SK-N-MC (cell line): ENCODE measurements at regions not wholly inside any gene's neighbourhood (a gene's known extent, or its start where the extent isn't known, plus 50 kb on each side); places are given as distances from the start of the nearest gene placed in this dataset.

Experiments
- DNase-seq: peaks from one replicate; pipeline ENCODE4 v3.0.0-alpha.2; 2011; ENCODE audit warnings: low read depth, low spot score
- H3K27ac ChIP-seq: fragments of 200-600 bp; sonication (generic); 2 replicates; pipeline ENCODE4 v1.5.1; 2016; ENCODE audit warnings: mixed run types
- H3K36me3 ChIP-seq: fragments of 200-600 bp; sonication (generic); 2 replicates; pipeline ENCODE4 v1.6.1; 2017; ENCODE audit warnings: antibody characterized with exemption, low read length, mixed read lengths; ENCODE audit not compliant: insufficient read depth
- H3K4me3 ChIP-seq: fragments of 200-600 bp; sonication (generic); 2 replicates; pipeline ENCODE4 v1.5.1; 2016
- H3K9ac ChIP-seq: fragments of 200-600 bp; sonication (generic); 2 replicates; pipeline ENCODE4 v1.8.0; 2017; ENCODE audit warnings: mixed run types, mixed read lengths; ENCODE audit not compliant: insufficient read length
- H3K9me3 ChIP-seq: fragments of 200-600 bp; sonication (generic); 2 replicates; pipeline ENCODE4 v1.6.1; 2017; ENCODE audit warnings: low read depth, mild to moderate bottlenecking, antibody characterized with exemption, low read length, moderate library complexity, mixed read lengths
- EZH2 ChIP-seq: fragments of 200-600 bp; sonication (generic); IDR thresholded peaks from one replicate; pipeline ENCODE4 v1.6.1; 2017; ENCODE audit warnings: antibody characterized with exemption
- FOXP2 ChIP-seq: optimal IDR thresholded peaks from 2 replicates; pipeline ENCODE3; 2011; ENCODE audit warnings: mild to moderate bottlenecking, moderate library complexity; ENCODE audit not compliant: insufficient read depth; ENCODE audit errors: extremely low read length, control extremely low read depth
- POLR2AphosphoS5 ChIP-seq: IDR thresholded peaks from 2 replicates; pipeline ENCODE4 v1.6.1; 2012; ENCODE audit warnings: mild to moderate bottlenecking, low read depth, low read length, borderline replicate concordance

DNA sequence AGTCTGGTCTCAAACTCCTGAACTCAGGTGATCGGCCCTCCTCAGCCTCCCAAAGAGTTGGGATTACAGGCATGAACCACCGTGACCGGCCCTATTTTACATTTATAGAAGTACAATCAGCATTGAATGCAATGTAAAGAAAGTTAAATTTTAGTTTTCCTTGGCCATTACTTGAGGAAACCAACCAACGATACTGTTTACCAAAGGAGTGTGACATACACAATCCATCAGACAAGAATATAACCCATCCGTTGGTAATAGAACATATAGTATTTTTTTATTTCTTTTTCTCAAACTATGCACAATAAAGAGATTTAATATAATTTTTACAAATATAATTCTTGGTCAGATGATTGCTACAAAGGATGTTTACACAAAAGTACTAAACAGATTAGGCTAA lies 63.1 kb upstream of the MOCS2 start:
- Histone ChIP-seq H3K27ac (no peak overlapping the region), H3K36me3 (no peaks in the 10 kb centered on the region), H3K9me3 (no peaks in the 10 kb centered on the region), H3K9ac (no peak overlapping the region), H3K4me3 (no peak overlapping the region)
- DNase-seq, result no peak
- TF ChIP-seq EZH2 (no peak), POLR2AphosphoS5 (no peak)

DNA sequence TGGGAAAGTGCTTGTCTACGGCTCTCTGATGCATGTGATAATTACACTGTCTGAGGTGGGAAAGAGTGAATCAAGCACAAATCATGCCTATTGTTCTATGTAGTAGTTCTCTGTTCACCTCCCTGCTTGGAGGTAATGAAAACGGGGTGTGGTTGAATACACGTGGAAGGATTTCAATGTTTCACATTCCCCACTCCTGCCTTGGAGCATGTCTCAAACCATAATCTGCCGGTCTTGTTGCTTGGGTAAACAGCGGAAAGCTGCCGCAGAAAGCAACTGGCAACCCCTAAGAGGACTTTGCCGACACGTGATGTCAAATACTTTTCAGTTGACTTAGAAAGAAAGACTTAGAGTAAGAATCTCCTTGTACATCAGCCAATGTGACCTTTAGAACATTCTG lies 63.5 kb upstream of the MOCS2 start:
- Histone ChIP-seq H3K9me3 (no peaks in the 10 kb centered on the region), H3K4me3 (no peak overlapping the region), H3K27ac (no peak overlapping the region), H3K36me3 (no peaks in the 10 kb centered on the region), H3K9ac (no peak overlapping the region)
- TF ChIP-seq POLR2AphosphoS5, result no peak
- no peak for TF ChIP-seq EZH2
- no peak for TF ChIP-seq FOXP2
- DNase-seq, result no peak

DNA sequence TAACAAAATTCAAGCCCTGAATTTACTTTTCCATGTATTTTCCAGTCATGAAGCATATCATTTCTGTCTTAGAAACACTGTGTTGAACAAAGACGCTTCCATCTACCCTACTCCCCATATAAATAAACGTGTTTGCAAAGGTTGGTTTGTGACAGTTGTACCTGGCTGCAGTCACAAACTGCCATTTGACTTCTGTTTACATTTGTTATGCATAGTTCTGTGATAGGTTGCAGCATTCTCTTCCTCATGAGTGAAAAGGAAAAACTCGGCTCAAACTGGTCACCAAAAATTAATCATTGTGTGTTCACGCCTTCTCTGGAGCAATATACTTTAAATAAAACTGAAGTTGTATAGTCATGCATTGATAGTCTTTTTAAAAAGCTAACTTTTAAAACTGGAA lies 69.3 kb upstream of the MOCS2 start:
- DNase-seq, result no peak
- TF ChIP-seq EZH2 (no peak), POLR2AphosphoS5 (no peak), FOXP2 (no peak)
- Histone ChIP-seq H3K27ac (no peak overlapping the region), H3K36me3 (no peaks in the 10 kb centered on the region), H3K4me3 (no peak overlapping the region), H3K9me3 (no peaks in the 10 kb centered on the region), H3K9ac (no peak overlapping the region)

GRCh38 chr5:53179691-53180090 lies 70.1 kb upstream of the MOCS2 start:
- H3K27ac ChIP-seq, result no peak overlapping the region
- H3K9ac ChIP-seq, result no peak overlapping the region
- TF ChIP-seq EZH2 (no peak), POLR2AphosphoS5 (no peak), FOXP2 (no peak)
- no peak for DNase-seq
- H3K9me3 ChIP-seq, result no peaks in the 10 kb centered on the region
- H3K4me3 ChIP-seq, result no peak overlapping the region
- no peaks in the 10 kb centered on the region for H3K36me3 ChIP-seq

- TF ChIP-seq FOXP2 (no peak), POLR2AphosphoS5 (no peak), EZH2 (no peak)
- H3K36me3 ChIP-seq, result no peaks in the 10 kb centered on the region
- no peak overlapping the region for H3K27ac ChIP-seq
- no peak for DNase-seq
- no peak overlapping the region for H3K9ac ChIP-seq
- no peak overlapping the region for H3K4me3 ChIP-seq
- H3K9me3 ChIP-seq, result no peaks in the 10 kb centered on the region
Observed at GRCh38 chr5:53180538-53180937, 71.0 kb upstream of the MOCS2 start.

GRCh38 chr5:53180991-53181390 lies 71.4 kb upstream of the MOCS2 start:
- no peak for DNase-seq
- Histone ChIP-seq H3K9ac (no peak overlapping the region), H3K36me3 (no peaks in the 10 kb centered on the region), H3K27ac (no peak overlapping the region), H3K4me3 (no peak overlapping the region), H3K9me3 (no peaks in the 10 kb centered on the region)
- TF ChIP-seq POLR2AphosphoS5, result no peak
- TF ChIP-seq FOXP2, result no peak
- TF ChIP-seq EZH2, result no peak

DNA sequence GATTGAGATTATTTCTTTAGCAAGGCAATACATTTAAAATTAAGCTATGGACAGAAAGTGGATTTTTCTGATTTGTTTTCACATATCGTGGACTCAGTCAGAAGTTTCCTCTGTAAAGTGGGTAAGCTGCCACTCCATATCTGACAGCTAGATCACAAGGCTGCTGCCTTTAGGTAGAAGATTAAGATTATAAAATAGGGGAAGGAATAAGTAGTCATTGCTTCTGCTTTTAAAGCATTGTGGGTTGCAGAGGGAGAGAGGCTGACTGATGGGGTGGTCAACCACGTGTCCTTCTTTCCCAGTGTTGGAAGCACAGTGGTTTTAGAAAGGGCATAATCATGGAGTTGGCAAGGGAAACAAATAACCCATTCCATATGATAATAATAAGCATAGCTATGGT lies 74.3 kb upstream of the MOCS2 start:
- Histone ChIP-seq H3K27ac (no peak overlapping the region), H3K9ac (no peak overlapping the region), H3K36me3 (no peaks in the 10 kb centered on the region), H3K9me3 (no peaks in the 10 kb centered on the region), H3K4me3 (no peak overlapping the region)
- TF ChIP-seq POLR2AphosphoS5 (no peak), EZH2 (no peak), FOXP2 (no peak)
- no peak for DNase-seq

- H3K27ac ChIP-seq, result no peak overlapping the region
- TF ChIP-seq FOXP2 (no peak), EZH2 (no peak), POLR2AphosphoS5 (no peak)
- no peak for DNase-seq
- H3K9ac ChIP-seq, result no peak overlapping the region
- no peak overlapping the region for H3K4me3 ChIP-seq
- H3K36me3 ChIP-seq, result no peaks in the 10 kb centered on the region
- no peaks in the 10 kb centered on the region for H3K9me3 ChIP-seq
Observed at GRCh38 chr5:53191548-53192165, 82.1 kb upstream of the MOCS2 start.

GRCh38 chr5:53194086-53194485 lies 84.5 kb upstream of the MOCS2 start:
- H3K9me3 ChIP-seq, result no peaks in the 10 kb centered on the region

More at GRCh38 chr5:53194086-53194485, 84.5 kb upstream of the MOCS2 start:
- TF ChIP-seq FOXP2 (no peak), EZH2 (no peak), POLR2AphosphoS5 (no peak)
- no peak for DNase-seq
- Histone ChIP-seq H3K9ac (no peak overlapping the region), H3K4me3 (no peak overlapping the region), H3K27ac (no peak overlapping the region), H3K36me3 (no peaks in the 10 kb centered on the region)
